Hepatic stellate cell (primary cell): ENCODE measurements at regions not wholly inside any gene's neighbourhood (a gene's known extent, or its start where the extent isn't known, plus 50 kb on each side); places are given as distances from the start of the nearest gene placed in this dataset.

Source experiments
- DNase-seq: peaks from one replicate; pipeline ENCODE4 v3.0.0; 2011; ENCODE audit warnings: low spot score

DNA sequence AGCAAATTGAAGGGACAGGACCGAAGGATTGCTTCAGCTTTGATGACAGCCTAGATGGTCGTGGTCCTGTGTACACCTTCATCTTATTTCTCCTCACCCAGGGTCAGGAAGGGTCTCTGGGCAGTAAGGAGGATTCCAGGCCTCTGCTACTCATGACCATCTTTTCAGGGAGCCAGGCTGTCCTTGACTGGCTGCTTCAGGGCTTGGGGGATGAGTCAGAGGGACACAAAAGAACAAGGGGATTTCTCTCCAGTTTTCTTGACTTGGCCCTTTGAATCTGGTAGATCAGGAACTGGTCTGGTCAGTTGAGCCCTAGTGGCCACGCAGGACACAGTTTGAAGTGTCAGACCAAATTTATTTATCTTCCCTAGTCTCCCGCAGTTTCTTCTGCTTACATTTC is 402.1 kb upstream of the CHD6 start:
- DNase-seq: no peak

DNA sequence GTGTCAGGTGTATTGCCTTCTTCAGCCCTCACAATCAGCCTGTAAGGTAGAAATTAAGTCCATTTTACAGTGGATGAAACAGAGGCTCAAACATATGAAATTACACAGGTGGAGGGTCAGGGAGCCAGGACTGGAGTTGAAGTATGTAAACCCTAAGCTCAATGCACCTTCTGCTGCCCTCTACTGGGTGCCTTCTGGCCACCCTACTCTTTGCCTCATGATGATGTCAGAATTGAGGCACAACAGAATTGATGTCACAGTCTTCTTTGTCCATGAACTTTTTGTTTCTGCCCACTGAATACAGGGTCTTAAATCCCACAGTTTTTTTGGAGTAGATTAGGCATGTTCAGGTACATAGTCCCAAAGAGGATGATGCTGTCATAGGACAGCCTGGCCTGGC is 400.8 kb upstream of the CHD6 start:
- DNase-seq: no peak

DNA sequence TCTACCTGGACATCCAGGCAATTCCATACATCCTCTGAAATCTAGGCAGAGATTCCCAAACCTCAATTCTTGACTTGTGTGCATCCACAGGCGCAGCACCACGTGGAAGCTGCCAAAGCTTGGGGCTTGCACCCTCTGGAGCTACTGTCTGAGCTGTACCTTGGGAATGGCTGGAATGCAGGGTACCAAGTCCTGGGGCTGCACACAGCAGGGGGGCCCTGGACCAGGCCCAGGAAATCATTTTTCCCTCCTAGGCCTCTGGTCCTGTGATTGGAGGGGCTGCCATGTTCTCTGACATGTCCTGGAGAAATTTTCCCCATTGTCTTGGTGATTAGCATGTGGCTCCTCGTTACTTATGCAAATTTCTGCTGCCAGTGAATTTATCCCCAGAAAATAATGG is 391.9 kb upstream of the CHD6 start:
- no peak for DNase-seq

DNA sequence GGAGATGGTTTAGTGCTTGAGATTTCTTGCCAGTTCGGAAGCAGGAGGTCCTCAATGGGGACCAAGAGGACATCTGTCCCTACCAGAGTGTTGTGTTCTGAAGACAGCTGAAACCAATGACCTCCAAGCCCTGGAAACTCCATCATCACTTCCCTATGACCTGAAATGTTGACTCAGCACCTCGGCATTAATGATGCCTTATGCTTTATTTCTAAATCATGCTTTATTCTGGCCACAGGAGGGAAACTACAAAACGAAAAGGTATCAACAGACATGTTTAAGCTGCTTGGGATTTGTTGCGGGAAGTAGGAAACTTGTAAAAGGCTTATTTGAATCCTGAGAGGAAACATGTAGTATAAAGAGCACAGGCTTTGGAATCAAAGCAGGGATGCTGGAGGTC is 389.1 kb upstream of the CHD6 start:
- no peak for DNase-seq

DNA sequence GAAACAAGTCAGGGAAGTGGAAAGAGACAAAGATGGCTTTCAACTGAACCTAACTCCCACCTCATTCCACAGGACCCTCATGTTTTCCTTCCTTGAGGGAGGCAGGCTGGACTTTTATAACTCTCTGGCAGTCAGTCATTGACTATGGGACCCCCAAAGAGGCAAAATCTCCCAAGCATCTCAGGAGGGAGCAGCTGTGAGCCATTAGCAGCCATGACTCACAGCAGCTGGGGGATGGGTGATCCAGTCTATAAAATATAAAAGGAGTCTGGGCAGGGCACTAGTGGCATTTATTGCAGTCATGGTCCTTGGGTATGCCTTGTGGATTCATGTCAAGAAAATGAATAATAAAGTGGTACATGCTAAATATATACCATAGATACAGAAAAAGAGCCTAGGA is 387.0 kb upstream of the CHD6 start:
- DNase-seq: no peak

DNA sequence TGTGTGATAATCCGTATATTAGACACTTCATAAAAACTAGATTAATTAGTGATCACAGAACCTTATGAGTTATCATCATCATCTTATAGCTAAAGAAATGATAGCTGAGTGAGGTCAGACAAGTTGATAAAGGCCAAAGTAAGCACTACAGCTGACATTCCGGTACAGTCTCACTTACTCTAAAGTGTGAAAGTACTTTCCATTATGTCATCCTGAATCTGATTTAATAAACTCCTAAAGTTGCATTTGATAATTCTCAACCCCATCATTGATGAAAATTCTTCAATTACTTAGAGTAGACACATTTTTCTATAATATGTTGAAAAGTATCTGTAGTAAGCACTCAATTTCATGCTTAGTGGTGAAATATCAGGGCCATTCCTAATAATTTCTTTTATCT is 385.2 kb upstream of the CHD6 start:
- no peak for DNase-seq

DNA sequence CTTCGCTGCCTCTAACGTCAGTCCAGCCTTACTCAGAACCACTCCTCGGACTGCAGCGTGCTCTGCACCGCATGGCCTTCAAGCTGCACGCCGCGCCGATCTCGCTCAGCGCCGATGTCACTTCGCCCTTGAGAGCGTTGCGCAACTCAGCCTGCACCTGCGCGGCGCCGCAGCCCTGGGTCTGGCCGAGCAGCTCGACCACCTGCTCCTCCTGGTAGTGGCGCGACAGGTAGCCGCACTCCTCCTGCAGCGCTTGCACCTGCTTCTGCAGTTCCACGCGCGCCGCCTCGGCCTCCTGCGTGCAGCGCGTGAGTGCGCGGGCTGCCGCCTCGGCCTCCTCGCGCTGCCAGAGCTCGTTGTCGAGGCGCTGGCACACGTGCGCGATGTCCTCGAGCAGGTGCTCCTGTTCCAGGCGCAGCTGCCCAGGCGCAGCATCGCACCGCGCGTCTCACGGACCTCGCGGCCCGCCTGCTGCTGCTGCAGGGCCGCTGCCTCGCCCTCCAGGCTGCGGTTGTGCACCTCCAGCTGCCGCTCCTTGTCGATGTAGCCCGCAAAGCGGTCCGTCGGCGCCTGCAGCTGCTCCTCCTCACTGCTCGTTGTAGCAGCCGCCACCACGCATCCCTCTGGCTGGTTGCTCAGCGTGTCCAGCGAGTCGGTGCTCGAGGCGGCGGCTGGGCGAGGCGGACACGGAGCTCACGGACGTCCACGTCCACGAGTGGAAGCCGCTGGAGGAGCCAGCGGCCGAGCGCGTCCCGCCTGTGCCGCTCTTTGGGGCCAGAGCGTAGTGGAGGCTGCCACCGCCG is 380.6 kb upstream of the CHD6 start:
- DNase-seq: no peak

DNA sequence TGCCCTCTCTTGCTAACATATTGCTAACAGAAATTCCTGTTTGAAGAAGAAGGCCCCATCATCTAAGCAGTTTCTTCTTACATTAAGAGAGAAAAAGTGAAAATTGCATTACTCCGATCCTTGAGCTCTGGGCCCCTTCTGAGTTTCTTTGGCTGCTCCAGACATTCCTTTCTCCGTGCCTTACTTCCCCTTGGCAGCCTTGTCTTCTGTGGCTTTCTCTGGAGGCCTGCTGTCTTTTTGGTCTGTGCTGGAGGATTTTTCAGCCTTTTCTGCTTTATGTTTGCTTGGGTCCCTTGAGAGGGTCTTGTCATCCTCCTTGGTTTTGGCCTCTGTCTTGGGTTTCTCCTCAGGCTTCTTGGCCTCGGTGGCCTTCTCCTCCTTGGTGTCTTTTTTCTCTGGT is 378.8 kb upstream of the CHD6 start:
- no peak for DNase-seq

DNA sequence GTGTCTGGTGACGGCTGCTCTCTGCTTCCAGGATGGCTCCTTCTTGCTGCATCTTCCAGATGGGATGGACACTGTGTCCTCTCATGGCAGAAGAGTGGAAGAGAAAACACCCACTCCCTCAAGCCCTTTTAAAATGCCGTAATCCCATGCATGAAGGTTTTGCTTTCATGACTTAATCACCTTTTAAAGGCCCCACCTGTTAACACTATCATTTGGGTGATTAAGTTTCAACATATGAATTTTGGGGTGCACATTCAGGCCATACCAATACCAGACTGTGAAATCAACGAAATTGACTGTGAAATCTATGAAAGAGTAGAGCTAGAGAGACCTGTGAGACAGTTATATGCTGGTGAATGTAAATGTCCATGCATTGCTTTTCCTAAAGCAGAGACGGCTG is 374.3 kb upstream of the CHD6 start:
- no peak for DNase-seq

DNA sequence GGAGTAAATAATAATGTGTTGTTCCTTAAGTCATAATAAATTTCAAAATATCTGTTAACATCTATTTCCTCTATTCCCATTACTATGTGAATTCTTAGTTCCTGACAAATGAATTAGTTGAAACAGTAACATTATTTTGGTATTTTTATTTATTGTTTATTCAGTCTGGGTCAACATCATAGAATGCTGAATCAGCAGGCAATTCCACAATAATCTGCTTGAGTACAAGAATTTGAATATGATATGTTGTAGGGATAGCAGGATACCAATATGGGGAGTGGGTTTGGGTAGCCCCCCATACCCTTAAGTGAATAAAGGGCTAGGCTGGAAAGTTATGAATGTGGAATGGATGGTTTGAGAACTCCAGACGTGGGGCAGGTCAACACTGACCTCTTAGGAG is 373.2 kb upstream of the CHD6 start:
- DNase-seq: no peak

DNA sequence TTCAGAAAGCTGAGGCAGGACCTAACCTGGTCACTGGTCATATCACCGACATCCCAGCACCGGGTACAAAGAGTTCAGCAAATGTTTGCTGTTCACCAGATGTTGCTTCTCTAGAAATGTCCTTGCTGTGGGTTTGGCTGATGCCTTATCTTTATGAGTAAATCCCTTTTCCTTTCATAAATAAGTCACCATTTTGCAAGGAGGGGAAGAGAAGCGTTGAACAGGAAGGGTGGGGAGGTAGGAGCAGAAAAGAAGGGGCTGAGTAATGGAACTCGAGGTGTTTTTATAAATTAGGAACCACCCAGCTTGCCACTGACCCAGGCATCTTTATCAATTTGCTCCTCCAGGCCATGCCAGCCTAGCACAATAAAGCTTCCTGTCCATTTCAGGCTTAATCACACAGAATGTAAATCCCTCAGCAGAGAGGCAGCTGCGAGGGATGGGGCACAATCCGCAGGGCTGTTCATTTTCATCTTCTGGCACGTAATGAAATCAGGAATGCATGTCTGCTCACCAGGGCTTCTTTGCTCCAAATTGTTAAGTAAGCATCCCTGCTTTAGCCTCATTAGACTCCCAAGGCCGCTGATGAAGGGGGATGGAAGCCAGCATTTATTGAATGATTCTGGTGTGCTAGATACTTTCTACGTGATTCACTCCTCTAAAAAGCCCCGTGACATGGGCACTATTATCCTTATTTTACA is 371.9 kb upstream of the CHD6 start:
- DNase-seq: no peak

DNA sequence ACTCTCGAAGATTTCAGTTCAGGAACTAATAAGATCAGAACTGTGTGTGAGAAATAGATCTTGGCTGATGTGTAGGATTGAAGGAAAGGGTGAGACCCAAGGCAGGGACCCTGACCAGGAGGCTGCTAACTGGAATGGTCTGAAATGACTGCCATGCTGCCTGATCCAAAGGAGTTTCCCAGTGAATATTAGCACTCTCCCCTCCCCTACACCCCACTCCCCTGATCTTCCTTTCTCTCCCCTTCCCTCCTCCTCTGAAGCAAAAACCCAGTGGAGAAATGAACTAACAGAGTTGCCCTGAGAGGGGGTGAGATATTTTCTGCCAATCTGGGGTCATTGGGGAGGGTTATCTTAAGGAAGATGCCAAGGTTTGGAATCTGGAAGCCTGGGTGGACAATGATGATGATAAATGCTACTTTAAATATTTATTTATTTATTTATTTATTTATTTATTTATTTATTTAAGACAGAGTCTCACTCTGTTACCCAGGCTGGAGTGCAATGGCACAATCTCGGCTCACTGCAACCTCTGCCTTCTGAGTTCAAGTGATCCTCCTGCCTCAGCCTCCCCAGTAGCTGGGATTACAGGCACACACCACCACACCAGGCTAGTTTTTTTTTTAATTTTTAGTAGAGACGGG is 371.0 kb upstream of the CHD6 start:
- no peak for DNase-seq

DNA sequence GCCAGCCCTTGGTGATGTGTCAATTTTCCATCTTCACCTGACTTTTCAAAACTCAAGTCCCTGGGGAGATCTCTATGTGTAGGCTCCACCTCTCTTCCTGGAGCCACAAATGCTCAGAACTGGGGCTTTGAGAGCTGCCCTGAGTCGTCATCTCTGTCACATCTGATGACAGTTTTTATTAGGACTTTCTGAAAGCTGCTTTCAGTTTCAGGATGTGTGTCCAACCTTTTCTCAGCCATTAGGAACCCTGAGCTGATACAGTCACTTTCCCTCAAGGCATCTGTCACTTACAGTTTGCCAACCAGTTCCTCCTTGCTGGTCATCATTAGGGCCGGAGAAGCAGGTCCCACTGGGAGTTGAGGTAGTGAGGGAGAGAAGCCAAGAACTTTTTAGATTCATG is 365.9 kb upstream of the CHD6 start:
- no peak for DNase-seq

DNA sequence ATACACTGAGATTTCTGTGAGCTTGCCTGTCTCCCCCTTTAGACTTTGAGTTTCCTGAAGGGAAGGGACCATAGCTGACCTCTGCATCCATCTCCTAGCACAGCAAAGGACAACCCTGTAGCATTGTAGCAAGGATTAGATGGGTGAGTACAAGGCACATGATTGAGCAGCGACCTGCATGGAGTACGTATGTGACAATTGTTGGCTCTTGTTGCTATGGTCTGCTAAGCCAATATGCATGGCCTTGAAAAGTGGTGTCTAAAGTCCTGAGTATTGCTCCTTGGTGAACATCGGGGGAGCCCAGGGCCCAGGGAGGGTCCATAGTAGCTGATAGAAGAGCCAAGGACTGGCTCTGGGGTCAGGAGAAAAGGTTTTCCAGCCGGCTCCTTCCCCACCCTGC is 365.0 kb upstream of the CHD6 start:
- no peak for DNase-seq

DNA sequence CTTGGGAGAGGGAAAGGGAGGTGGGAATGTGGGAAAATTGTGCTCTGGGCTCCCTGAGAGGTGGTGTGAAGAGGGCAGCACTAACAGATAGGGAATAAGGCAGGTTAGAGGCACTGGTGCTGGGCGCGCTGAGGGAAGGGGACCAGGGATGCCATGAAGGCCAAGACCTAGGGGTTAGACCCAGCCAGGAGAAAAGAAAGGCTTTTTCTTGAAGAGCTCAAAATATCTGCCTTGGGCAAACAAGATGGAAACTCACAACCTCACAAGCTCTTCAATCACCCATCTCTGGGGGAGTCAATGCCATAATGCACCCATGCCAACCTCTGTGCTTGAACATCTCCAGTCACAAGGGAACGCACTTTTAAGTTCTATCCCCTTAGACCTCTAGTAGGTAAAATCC is 363.6 kb upstream of the CHD6 start:
- DNase-seq: no peak

DNA sequence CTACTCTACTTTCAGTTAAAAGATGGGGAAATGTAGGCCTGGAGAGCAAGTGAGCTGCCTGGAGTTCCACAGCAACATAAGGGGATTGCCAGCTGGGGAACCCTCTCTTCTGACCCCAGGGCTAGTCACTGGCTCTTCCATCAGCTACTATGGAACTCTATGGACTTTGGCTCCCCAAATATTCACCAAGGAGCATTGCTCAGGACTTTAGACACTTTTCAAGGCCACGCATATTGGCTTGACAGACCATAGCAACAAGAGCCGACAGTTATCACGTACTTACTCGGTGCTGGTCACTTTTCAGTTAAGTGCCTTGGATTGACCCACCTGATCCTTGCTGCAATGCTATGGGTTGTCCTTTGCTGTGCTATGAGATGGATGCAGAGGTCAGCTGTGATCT is 360.7 kb upstream of the CHD6 start:
- DNase-seq: no peak

DNA sequence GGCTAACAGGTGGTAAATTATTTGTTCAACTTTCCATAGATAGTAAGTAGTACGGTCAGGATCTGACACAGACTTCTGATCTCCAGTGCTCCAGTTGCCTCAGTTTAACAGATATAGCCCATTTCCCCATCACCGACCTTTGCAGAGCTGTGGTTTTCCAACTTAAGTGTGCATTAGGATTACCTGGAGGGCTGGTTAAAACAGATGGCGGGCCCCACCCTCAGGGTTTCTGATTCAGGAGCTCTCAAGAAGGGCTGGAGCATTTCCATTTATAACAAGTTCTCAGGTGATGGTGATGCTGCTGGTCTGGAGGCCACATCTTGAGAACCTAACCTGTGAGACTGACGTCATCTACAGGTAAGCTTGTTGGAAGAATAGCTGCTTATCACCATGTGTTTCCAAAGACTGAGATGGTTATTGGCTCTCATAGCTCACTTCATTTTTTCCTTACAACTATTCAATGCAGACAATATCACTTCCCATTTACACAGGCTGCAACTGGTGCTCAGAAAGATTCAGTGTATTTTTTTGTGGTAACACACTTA is 360.1 kb upstream of the CHD6 start:
- DNase-seq: no peak

DNA sequence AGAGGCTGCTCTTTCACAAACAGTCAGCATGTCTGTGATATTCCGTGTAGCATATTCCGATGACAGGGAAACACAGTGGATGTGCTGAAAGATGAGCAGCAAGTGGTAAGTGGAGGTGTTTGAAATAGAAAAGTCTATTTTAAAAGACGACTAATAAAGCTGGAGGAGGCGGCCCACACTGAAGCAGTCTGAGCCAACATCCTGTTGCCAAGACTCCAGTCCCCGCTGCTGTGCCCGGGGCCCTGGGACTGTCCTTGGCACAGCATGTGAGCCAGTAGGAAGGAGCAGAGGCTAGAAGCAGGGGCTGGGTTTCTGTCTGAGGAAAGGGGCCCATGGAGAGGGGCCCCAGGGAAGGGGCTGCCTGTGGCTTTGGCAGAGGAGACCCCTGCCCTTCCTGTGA is 351.5 kb upstream of the CHD6 start:
- DNase-seq: no peak

DNA sequence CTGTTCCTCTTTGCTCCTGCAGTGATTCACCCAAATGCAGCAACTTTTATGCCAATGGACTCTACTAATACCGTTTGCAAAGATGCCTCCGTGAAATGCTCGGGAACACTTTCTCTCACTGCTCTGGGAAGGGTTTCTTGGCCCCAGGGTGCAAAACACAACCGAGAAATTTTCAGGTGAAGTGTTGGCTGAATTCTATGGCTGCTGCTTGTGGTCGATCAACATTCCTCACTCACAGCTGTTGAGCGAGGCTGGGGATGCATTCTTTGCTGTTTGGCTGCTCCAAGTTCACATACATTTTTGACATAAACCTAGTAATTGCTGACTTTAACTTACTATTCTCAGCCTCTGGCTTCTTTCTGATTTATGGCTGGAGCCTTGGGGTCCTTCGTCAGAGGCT is 342.0 kb upstream of the CHD6 start:
- DNase-seq: no peak

DNA sequence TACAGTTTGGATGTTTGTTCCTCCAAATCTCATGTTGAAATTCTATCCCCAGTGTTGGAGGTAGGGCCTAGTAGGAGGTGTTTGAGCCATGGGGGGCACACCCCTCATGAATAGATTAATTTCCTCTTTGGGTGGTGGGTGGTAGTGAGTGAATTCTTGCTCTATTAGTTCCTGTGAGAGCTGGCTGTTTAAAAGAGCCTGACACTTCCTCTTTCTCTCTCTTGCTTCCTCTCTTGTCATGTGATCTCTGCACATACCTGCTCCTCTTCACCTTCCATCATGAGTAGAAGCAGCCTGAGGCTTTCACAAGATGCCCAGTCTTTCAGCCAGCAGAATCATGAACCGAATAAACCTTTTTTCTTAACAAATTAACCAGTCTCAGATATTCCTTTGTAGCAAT is 340.2 kb upstream of the CHD6 start:
- DNase-seq: no peak

DNA sequence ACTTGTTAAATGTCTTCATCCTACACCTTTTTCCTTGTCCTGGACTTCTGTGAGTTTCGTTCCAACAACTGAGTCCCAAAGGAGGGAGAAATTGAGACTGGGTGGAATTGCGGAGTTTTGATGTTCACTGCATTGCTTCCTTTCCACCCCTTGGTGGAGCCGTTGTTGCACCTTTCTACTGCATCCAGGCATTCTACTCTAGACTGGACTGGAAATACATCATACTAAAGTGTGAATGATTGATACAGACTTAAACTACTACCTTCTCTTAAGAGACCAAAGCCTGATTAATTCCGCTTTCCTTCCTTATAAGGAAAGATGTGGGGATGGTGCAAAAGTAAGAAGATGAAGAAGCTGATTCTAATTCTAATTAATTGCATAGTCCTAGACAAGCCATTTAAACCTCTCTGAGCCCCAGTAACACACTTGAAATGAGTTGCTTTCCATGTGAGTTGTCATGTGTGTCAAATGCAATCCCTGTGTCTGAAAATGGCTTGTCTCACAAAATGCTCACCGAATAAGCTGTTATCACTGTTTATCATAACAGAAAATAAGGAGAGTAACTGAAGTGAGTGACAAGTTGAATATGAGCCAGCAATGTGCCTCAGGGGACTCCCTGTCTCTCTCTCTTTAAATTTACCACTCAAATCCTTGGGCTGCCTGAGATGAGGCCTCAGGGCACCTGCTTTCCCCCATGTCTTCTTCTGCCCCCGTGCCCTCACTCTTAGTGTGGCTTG is 338.3 kb upstream of the CHD6 start:
- DNase-seq: no peak

DNA sequence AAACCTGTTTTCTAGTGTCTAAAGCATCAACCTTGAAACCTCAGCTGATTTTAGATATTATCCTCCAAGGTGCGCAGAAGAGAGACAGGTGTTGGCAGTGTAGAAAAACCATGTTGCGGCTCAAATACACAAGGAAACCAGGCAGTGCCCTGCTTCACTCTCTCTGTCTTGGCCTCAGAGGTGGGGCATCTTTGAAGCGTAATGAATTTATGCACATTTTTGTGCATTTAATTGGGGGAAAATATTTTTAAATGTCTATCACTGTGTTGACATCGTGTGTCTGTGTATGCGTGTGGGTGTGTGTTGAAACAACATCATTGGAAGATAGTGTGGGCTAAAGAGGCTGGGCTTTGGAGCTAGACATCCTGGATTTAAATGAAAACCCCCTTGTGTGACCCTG is 334.0 kb upstream of the CHD6 start:
- DNase-seq: no peak

DNA sequence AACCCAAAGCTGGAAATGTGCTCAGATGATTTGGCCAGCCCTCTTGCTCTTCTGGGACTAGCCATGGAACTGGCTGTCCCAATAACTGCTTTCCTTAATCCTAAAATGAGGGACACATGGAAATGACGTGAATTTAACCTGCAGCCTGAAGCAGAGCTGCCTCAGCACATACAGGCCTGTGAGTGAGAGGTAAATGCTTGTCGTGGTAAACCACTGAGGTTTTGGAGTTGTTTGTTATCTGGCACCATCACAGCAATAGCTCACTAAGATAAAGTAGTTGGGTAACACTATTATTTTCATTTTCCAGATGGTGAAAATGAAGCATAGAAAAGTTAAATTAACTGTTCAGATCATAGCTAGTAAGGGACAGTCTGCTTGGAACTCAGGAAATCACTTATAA is 333.4 kb upstream of the CHD6 start:
- no peak for DNase-seq
